ENCODE measurements at regions not wholly inside any gene's neighbourhood (a gene's known extent, or its start where the extent isn't known, plus 50 kb on each side); places are given as distances from the start of the nearest gene placed in this dataset.

DNA sequence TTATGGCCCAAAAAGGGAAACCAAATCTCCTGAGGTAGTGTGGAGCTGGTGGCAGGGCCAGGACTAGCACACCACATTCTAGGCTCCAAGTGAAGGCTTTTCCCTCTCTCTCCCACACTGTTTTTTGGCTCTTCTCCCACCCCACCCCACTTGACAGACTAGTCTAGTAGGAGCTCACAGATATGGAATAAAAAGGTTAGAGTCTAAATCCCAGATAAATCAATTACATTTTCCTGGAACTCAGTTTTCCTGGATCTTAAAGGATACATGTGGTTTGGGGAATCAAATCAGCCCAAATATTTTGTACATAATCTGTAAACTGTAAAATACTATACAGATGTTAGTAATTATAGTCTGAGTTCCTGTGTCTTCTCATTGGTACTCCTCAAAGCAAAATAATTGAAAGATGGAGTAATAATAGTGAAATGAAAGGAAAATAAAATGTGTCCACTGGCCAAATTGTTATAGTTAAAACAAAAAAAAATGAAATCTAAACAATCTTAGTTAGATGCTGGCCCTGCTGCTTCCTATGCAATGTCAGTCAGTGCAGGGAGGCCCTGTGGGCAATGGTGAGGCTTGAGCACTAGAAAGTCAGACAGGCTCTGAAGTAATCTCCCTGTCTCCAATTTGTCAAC, 370.4 kb upstream of the CPEB2 start:
- DNase-seq (ENCODE audit: low spot score) (no peak), ATAC-seq (ENCODE audit: insufficient number of reproducible peaks, low FRiP score, low read depth) (no peak)
- Histone ChIP-seq H3K4me1 (ENCODE audit: control insufficient read depth in 1 of 2, low read depth in 2 of 2) (no peaks in the 10 kb centered on the region), H3K9me3 (peaks cover 4% of the 10 kb centered on the region), H3K27me3 (replicated peaks; ENCODE audit: insufficient read depth) (no peaks in the 10 kb centered on the region), H3K27ac (no peak overlapping the region), H3K36me3 (no peaks in the 10 kb centered on the region), H3K4me3 (no peak overlapping the region)
- TF ChIP-seq, protein P1, sequence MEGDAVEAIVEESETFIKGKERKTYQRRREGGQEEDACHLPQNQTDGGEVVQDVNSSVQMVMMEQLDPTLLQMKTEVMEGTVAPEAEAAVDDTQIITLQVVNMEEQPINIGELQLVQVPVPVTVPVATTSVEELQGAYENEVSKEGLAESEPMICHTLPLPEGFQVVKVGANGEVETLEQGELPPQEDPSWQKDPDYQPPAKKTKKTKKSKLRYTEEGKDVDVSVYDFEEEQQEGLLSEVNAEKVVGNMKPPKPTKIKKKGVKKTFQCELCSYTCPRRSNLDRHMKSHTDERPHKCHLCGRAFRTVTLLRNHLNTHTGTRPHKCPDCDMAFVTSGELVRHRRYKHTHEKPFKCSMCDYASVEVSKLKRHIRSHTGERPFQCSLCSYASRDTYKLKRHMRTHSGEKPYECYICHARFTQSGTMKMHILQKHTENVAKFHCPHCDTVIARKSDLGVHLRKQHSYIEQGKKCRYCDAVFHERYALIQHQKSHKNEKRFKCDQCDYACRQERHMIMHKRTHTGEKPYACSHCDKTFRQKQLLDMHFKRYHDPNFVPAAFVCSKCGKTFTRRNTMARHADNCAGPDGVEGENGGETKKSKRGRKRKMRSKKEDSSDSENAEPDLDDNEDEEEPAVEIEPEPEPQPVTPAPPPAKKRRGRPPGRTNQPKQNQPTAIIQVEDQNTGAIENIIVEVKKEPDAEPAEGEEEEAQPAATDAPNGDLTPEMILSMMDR (IDR thresholded peaks at IDR 0.05): no peak

DNA sequence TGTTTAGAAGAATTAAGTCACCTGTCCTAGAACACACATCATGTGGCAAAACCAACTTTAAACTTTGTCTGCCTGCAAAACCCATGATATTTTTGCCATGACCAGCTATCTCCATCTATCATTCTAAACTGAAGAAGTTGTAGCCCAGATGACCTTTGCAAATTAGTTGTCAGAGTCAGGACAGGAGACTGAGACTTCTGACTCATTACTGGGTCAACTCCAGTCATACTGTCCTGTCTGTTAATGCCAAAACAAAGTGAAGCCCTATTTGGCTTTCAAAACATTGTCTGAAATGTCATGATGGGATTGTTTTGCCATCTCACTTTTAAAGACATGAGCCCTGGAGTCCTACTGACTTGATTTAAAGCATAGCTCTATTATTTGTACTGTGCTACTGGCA, 365.7 kb upstream of the CPEB2 start:
- H3K27ac ChIP-seq: no peak overlapping the region
- DNase-seq (ENCODE audit: low spot score) (no peak), ATAC-seq (ENCODE audit: insufficient number of reproducible peaks, low FRiP score, low read depth) (no peak)
- H3K36me3 ChIP-seq: no peaks in the 10 kb centered on the region
- no peaks in the 10 kb centered on the region for H3K4me1 ChIP-seq (ENCODE audit: control insufficient read depth in 1 of 2, low read depth in 2 of 2)
- no peaks in the 10 kb centered on the region for H3K27me3 ChIP-seq (replicated peaks; ENCODE audit: insufficient read depth)
- TF ChIP-seq, protein P1 (IDR thresholded peaks at IDR 0.05): no peak
- H3K9me3 ChIP-seq: peaks cover 4% of the 10 kb centered on the region
- no peak overlapping the region for H3K4me3 ChIP-seq

DNA sequence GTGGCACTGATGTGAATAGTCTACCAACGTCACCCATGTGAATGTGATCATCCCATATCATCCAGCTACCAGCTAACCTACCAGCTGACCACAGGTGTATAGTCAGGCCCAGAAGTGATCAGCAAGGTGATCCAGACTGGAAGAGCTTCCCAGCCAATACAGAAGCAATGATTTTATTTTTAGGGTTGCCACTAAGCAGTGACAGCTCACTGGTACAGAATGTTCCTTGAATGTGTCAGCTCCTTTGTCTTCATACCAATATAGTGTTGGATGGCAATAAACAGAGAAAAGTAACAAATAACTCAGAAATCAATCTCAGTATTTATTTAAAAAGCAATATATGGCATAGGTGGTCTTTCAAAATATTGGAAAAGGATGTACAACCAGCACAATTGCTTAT, 361.8 kb upstream of the CPEB2 start:
- no peak overlapping the region for H3K4me3 ChIP-seq
- ATAC-seq (ENCODE audit: insufficient number of reproducible peaks, low FRiP score, low read depth): no peak

DNA sequence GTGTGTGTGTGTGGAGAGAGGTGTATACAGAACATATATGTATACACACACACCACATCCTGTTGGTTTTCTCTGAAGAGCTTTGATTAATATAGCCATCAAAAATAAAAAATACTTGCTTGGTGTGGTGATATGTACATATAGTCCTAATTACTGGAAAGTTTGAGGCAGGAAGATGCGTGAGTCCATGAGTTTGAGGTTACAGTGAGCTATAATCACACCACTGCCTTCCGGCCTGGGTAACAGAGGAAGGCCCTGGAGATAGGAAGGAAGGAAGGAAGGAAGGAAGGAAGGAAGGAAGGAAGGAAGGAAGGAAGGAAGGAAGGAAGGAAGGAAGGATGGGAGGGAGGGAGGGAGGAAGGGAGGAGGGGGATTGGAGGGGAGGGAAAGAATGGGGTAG, 360.4 kb upstream of the CPEB2 start:
- ATAC-seq (ENCODE audit: insufficient number of reproducible peaks, low FRiP score, low read depth): no peak
- Histone ChIP-seq H3K4me3 (no peak overlapping the region), H3K27me3 (replicated peaks; ENCODE audit: insufficient read depth) (no peaks in the 10 kb centered on the region), H3K36me3 (no peaks in the 10 kb centered on the region), H3K27ac (no peak overlapping the region), H3K4me1 (ENCODE audit: control insufficient read depth in 1 of 2, low read depth in 2 of 2) (peaks cover 0 to 9% of the 10 kb centered on the region in 2 donors), H3K9me3 (no peaks in the 10 kb centered on the region)
- DNase-seq (ENCODE audit: low spot score): no peak
- TF ChIP-seq, protein P1 (IDR thresholded peaks at IDR 0.05): no peak

More for the DNA sequence above, 361.8 kb upstream of the CPEB2 start:
- H3K36me3 ChIP-seq: no peaks in the 10 kb centered on the region
- H3K27me3 ChIP-seq (replicated peaks; ENCODE audit: insufficient read depth): no peaks in the 10 kb centered on the region
- TF ChIP-seq, protein P1 (IDR thresholded peaks at IDR 0.05): no peak
- no peak overlapping the region for H3K27ac ChIP-seq
- DNase-seq (ENCODE audit: low spot score): no peak
- H3K9me3 ChIP-seq: no peaks in the 10 kb centered on the region
- peaks cover 0 to 9% of the 10 kb centered on the region in 2 donors for H3K4me1 ChIP-seq (ENCODE audit: control insufficient read depth in 1 of 2, low read depth in 2 of 2)

DNA sequence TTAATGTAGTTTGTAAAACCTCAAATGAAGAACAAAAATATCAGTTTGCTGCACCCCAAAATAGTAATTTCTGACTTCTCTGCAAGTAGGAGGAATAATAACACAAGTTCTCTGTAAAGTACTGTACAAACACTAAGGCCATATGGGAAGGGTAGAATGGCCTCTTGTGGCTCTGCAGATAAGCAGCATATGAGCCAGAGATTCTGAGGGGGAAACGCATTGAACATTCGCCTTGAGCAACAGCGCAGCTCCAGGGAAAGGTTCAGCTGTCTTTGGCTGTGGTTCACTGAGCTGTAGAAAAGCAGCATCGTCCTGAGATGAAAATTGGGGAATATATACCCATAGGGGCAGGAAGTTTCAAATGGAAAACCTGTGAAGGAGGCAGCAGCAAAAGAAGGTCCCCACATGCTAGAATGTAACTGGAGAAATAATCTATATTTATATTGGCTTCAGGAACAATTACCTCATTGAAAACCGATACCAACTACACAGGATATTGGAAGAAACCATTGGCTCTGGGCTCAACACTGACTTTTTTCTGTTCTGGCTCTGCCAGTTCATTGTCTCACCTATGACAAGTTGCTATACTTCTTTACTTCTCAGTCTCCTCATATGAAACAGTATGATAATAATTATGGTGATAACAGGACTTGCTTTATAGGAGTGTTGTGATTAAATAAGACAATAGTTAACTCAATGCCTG, 357.6 kb upstream of the CPEB2 start:
- Histone ChIP-seq H3K27me3 (replicated peaks; ENCODE audit: insufficient read depth) (no peaks in the 10 kb centered on the region), H3K27ac (no peak overlapping the region), H3K36me3 (no peaks in the 10 kb centered on the region), H3K9me3 (no peaks in the 10 kb centered on the region), H3K4me1 (ENCODE audit: control insufficient read depth in 1 of 2, low read depth in 2 of 2) (peaks cover 0 to 9% of the 10 kb centered on the region in 2 donors), H3K4me3 (no peak overlapping the region)
- no peak for DNase-seq (ENCODE audit: low spot score)
- no peak for ATAC-seq (ENCODE audit: insufficient number of reproducible peaks, low FRiP score, low read depth)
- TF ChIP-seq, protein P1 (IDR thresholded peaks at IDR 0.05): no peak

All from thoracic aorta (tissue), 2 donors.